ENCODE measurements at regions not wholly inside any gene's neighbourhood (a gene's known extent, or its start where the extent isn't known, plus 50 kb on each side); places are given as distances from the start of the nearest gene placed in this dataset.

DNA sequence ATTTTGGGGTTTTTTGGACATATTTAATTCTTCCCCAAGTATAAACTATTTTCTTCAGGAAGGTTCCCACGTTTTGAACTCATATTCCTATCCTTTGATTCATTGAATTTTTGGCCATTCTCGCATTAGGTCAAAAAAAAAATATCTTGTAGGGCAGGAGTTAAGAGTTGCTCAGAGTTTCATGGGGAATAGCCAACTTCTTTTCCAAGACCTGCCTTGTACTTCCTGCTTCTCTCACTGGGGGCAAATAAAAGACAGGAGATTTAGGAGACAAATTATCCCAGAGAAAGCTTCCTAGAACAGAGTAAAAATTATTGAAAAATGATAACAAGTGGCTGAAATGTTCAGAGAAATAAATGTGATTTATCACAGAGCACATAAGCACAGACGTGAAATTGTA, 55.2 kb upstream of the BCL11A start:
- TF ChIP-seq, protein P1, sequence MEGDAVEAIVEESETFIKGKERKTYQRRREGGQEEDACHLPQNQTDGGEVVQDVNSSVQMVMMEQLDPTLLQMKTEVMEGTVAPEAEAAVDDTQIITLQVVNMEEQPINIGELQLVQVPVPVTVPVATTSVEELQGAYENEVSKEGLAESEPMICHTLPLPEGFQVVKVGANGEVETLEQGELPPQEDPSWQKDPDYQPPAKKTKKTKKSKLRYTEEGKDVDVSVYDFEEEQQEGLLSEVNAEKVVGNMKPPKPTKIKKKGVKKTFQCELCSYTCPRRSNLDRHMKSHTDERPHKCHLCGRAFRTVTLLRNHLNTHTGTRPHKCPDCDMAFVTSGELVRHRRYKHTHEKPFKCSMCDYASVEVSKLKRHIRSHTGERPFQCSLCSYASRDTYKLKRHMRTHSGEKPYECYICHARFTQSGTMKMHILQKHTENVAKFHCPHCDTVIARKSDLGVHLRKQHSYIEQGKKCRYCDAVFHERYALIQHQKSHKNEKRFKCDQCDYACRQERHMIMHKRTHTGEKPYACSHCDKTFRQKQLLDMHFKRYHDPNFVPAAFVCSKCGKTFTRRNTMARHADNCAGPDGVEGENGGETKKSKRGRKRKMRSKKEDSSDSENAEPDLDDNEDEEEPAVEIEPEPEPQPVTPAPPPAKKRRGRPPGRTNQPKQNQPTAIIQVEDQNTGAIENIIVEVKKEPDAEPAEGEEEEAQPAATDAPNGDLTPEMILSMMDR (IDR thresholded peaks at IDR 0.05; ENCODE audit: low read length): no peak
- TF ChIP-seq EZH2 (IDR thresholded peaks at IDR 0.05; ENCODE audit: borderline replicate concordance, low read length): no peak
